HG03354 (cell line): ENCODE measurements at regions not wholly inside any gene's neighbourhood (a gene's known extent, or its start where the extent isn't known, plus 50 kb on each side); places are given as distances from the start of the nearest gene placed in this dataset.

Experiments used
- ATAC-seq: cut with Tn5 transposase; IDR thresholded peaks from one replicate; pipeline ENCODE4 v1.9.1; 2021; ENCODE audit warnings: mild to moderate bottlenecking; ENCODE audit not compliant: unreplicated experiment, poor library complexity, severe bottlenecking

DNA sequence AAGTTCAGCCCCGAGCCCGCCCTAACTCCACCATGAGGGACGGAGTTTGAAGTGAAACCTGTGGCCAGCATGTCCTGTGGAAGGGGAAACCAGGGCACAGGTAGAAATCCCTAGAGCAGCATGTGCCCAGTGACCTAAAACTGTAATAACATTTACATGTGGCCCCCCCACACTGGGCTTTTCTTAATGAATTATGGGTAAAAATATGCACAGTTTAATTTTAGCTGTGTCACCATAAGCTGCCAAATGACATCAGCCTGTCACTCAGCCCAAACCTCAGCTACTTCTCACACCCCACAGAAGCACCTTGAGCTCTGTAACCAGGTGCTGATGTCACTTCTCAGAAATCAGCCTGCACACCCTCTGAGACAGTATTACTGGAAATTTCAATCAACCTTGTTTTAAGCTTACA lies 50.0 kb upstream of the SLC19A1 start:
- ATAC-seq: peak; percentile 56

GRCh38 chr21:45592626-45593134 lies 50.4 kb upstream of the SLC19A1 start:
- ATAC-seq: no peak

GRCh38 chr21:45593162-45594022 lies 50.1 kb upstream of the PCBP3 start:
- no peak for ATAC-seq
